GM20431 (cell line): ENCODE measurements at regions not wholly inside any gene's neighbourhood (a gene's known extent, or its start where the extent isn't known, plus 50 kb on each side); places are given as distances from the start of the nearest gene placed in this dataset.

ENCODE experiments used
- in situ Hi-C: fragments of 300-500 bp; cut with MseI, MboI; formaldehyde crosslinking; loops from one replicate; pipeline ENCODE4 v1.15.0; 2020; ENCODE audit warnings: low sequenced_read_pairs; ENCODE audit not compliant: unreplicated experiment

GRCh38 chr14:98171654-98172053 is 1100.3 kb downstream of the BCL11B start:
- in situ Hi-C loops: no loop called here

- in situ Hi-C loops: no loop called here
Measured at GRCh38 chr14:98172243-98172778, 1099.7 kb downstream of the BCL11B start.

GRCh38 chr14:98173305-98173704 is 1098.7 kb downstream of the BCL11B start:
- in situ Hi-C loops: no loop called here

GRCh38 chr14:98174041-98174440 is 1098.0 kb downstream of the BCL11B start:
- in situ Hi-C loops: no loop called here

- in situ Hi-C loops: no loop called here
Measured at GRCh38 chr14:98175436-98175835, 1096.6 kb downstream of the BCL11B start.

GRCh38 chr14:98175881-98176280 is 1096.1 kb downstream of the BCL11B start:
- in situ Hi-C loops: no loop called here

GRCh38 chr14:98176892-98177291 is 1095.1 kb downstream of the BCL11B start:
- in situ Hi-C loops: no loop called here

GRCh38 chr14:98177551-98177950 is 1094.4 kb downstream of the BCL11B start:
- in situ Hi-C loops: no loop called here

GRCh38 chr14:98181241-98181640 is 1090.8 kb downstream of the BCL11B start:
- in situ Hi-C loops: no loop called here

GRCh38 chr14:98181768-98182167 is 1090.2 kb downstream of the BCL11B start:
- in situ Hi-C loops: no loop called here

GRCh38 chr14:98182393-98183055 is 1089.5 kb downstream of the BCL11B start:
- in situ Hi-C loops: no loop called here

- in situ Hi-C loops: no loop called here
Measured at GRCh38 chr14:98183556-98183955, 1088.4 kb downstream of the BCL11B start.

- in situ Hi-C loops: no loop called here
Measured at GRCh38 chr14:98184457-98184856, 1087.5 kb downstream of the BCL11B start.

GRCh38 chr14:98185036-98185435 is 1087.0 kb downstream of the BCL11B start:
- in situ Hi-C loops: no loop called here

GRCh38 chr14:98186140-98186539 is 1085.9 kb downstream of the BCL11B start:
- in situ Hi-C loops: no loop called here

- in situ Hi-C loops: no loop called here
Measured at GRCh38 chr14:98187281-98187680, 1084.7 kb downstream of the BCL11B start.

- in situ Hi-C loops: no loop called here
Measured at GRCh38 chr14:98189062-98189461, 1082.9 kb downstream of the BCL11B start.

- in situ Hi-C loops: no loop called here
Measured at GRCh38 chr14:98189511-98189910, 1082.5 kb downstream of the BCL11B start.

- in situ Hi-C loops: no loop called here
Measured at GRCh38 chr14:98189944-98190343, 1082.1 kb downstream of the BCL11B start.

GRCh38 chr14:98192946-98193345 is 1079.1 kb downstream of the BCL11B start:
- in situ Hi-C loops: no loop called here

- in situ Hi-C loops: no loop called here
Measured at GRCh38 chr14:98194821-98195220, 1077.2 kb downstream of the BCL11B start.

- in situ Hi-C loops: no loop called here
Measured at GRCh38 chr14:98195256-98195655, 1076.7 kb downstream of the BCL11B start.
